ENCODE measurements at regions not wholly inside any gene's neighbourhood (a gene's known extent, or its start where the extent isn't known, plus 50 kb on each side); places are given as distances from the start of the nearest gene placed in this dataset.

GRCh38 chr12:19576506-19577280, 137.4 kb downstream of the AEBP2 start:
- no peaks in the 10 kb centered on the region for H3K36me3 ChIP-seq
- intact Hi-C loops (cut with DNase I): no loop called here
- peaks cover 0 to 27% (median 0%) of the 10 kb centered on the region in 3 donors for H3K4me1 ChIP-seq
- TF ChIP-seq, protein P1, sequence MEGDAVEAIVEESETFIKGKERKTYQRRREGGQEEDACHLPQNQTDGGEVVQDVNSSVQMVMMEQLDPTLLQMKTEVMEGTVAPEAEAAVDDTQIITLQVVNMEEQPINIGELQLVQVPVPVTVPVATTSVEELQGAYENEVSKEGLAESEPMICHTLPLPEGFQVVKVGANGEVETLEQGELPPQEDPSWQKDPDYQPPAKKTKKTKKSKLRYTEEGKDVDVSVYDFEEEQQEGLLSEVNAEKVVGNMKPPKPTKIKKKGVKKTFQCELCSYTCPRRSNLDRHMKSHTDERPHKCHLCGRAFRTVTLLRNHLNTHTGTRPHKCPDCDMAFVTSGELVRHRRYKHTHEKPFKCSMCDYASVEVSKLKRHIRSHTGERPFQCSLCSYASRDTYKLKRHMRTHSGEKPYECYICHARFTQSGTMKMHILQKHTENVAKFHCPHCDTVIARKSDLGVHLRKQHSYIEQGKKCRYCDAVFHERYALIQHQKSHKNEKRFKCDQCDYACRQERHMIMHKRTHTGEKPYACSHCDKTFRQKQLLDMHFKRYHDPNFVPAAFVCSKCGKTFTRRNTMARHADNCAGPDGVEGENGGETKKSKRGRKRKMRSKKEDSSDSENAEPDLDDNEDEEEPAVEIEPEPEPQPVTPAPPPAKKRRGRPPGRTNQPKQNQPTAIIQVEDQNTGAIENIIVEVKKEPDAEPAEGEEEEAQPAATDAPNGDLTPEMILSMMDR (IDR thresholded peaks at IDR 0.05): no peak
- no peak for TF ChIP-seq POLR2A (IDR thresholded peaks at IDR 0.05)
- 79 to 86% methylated on average over 2 of the region's 2 CpGs for WGBS, 2 donors
- no peak for DNase-seq
- H3K27ac ChIP-seq: peak overlapping the region in 3 of 4 donors; percentile 2 to 70 (median 8)
- H3K4me3 ChIP-seq: no peak overlapping the region
- no peaks in the 10 kb centered on the region for H3K9me3 ChIP-seq
- no peaks in the 10 kb centered on the region for H3K27me3 ChIP-seq

DNA sequence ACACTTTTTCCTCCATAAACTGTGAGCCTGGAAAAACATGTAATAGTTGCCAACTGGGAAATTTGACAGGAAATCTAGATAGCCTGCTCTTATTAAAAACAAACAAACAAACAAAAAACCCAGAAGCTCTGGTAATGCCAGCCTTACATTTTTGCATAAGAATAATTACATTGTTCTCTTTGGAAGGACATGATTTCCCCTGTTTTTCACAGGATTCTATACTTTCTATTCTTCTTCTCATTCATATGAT, 137.9 kb downstream of the AEBP2 start:
- H3K4me3 ChIP-seq: no peak overlapping the region
- intact Hi-C loops (cut with DNase I): no loop called here

DNA sequence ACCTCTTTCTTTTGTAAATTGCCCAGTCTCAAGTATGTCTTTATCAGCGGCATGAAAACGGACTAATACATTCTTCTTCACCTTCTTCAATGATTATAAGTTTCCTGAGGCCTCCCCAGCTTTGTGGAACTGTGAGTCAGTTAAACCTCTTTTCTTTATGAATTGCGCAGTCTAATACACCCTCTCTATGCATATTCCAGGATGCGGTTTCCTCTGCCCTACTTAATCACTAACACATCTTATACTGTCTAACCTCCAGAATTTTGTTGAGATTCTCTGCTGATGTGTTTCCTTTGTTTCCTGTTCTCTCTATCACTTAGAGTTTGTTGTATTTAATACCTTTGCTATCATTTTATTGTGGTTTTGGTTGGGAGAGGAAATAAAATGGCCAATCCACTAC, 145.4 kb downstream of the AEBP2 start:
- Histone ChIP-seq H3K27me3 (no peaks in the 10 kb centered on the region), H3K9me3 (peaks cover 0 to 13% (median 7%) of the 10 kb centered on the region in 3 donors), H3K27ac (no peak overlapping the region), H3K36me3 (peaks cover 0 to 9% (median 0%) of the 10 kb centered on the region in 3 donors), H3K4me3 (no peak overlapping the region), H3K4me1 (no peaks in the 10 kb centered on the region)
- intact Hi-C loops (cut with DNase I): no loop called here
- TF ChIP-seq, protein P1 (IDR thresholded peaks at IDR 0.05): no peak
- DNase-seq: no peak
- 90 to 91% methylated on average over 4 of the region's 4 CpGs for WGBS, 2 donors

More for the DNA sequence above, 137.9 kb downstream of the AEBP2 start:
- no peak overlapping the region for H3K27ac ChIP-seq
- TF ChIP-seq, protein P1 (IDR thresholded peaks at IDR 0.05): no peak
- TF ChIP-seq POLR2A (IDR thresholded peaks at IDR 0.05): no peak
- no peaks in the 10 kb centered on the region for H3K36me3 ChIP-seq
- H3K9me3 ChIP-seq: no peaks in the 10 kb centered on the region
- H3K27me3 ChIP-seq: no peaks in the 10 kb centered on the region
- DNase-seq: no peak
- H3K4me1 ChIP-seq: peaks cover 0 to 27% (median 0%) of the 10 kb centered on the region in 3 donors

GRCh38 chr12:19588951-19589350, 149.7 kb downstream of the AEBP2 start:
- H3K36me3 ChIP-seq: no peaks in the 10 kb centered on the region
- no peak overlapping the region for H3K27ac ChIP-seq
- intact Hi-C loops (cut with DNase I): no loop called here
- no peaks in the 10 kb centered on the region for H3K27me3 ChIP-seq
- no peaks in the 10 kb centered on the region for H3K9me3 ChIP-seq
- no peak overlapping the region for H3K4me3 ChIP-seq
- H3K4me1 ChIP-seq: no peaks in the 10 kb centered on the region
- no peak for DNase-seq
- 89 to 90% methylated on average over 5 of the region's 5 CpGs for WGBS, 2 donors
- no peak for TF ChIP-seq POLR2A (IDR thresholded peaks at IDR 0.05)
- TF ChIP-seq, protein P1 (IDR thresholded peaks at IDR 0.05): no peak

- H3K4me3 ChIP-seq: no peak overlapping the region
- DNase-seq: no peak
- H3K27me3 ChIP-seq: no peaks in the 10 kb centered on the region
- intact Hi-C loops (cut with DNase I): no loop called here
- H3K9me3 ChIP-seq: no peaks in the 10 kb centered on the region
- H3K36me3 ChIP-seq: no peaks in the 10 kb centered on the region
- TF ChIP-seq, protein P1 (IDR thresholded peaks at IDR 0.05): no peak
- no peak for TF ChIP-seq POLR2A (IDR thresholded peaks at IDR 0.05)
- H3K27ac ChIP-seq: no peak overlapping the region
- WGBS, 2 donors: 91% methylated on average over 3 of the region's 3 CpGs
- no peaks in the 10 kb centered on the region for H3K4me1 ChIP-seq
Observed at GRCh38 chr12:19591951-19592350, 152.7 kb downstream of the AEBP2 start.
